Left lung (tissue), 4 donors: ENCODE measurements at regions not wholly inside any gene's neighbourhood (a gene's known extent, or its start where the extent isn't known, plus 50 kb on each side); places are given as distances from the start of the nearest gene placed in this dataset.

Experiments
- ATAC-seq: fragments of 200-7000 bp; cut with Tn5 transposase; one replicate; pipeline ENCODE4 v1.9.1; 2020; ENCODE audit warnings: moderate library complexity
- DNase-seq, 4 donors: peaks; one replicate each; pipeline ENCODE4 v3.0.0-alpha.2; 2013 to 2020
- H3K27ac ChIP-seq, 2 donors: fragments of 200-600 bp; sonication (generic) in 1 of 2; one replicate each; pipeline versions ENCODE4 v1.5.0 to v1.8.0; 2020 to 2021
- H3K27me3 ChIP-seq, 2 donors: fragments of 200-600 bp; sonication (generic) in 1 of 2; one replicate each; pipeline versions ENCODE4 v1.5.0 to v1.8.0; 2020 to 2021
- H3K36me3 ChIP-seq, 2 donors: fragments of 200-600 bp; sonication (generic) in 1 of 2; one replicate each; pipeline versions ENCODE4 v1.5.0 to v1.8.0; 2020 to 2021
- H3K4me1 ChIP-seq, 2 donors: fragments of 200-600 bp; one replicate each; pipeline ENCODE4 v1.8.0; 2021
- H3K4me3 ChIP-seq, 2 donors: fragments of 200-600 bp; sonication (generic) in 1 of 2; one replicate each; pipeline versions ENCODE4 v1.5.0 to v1.8.0; 2020 to 2021; ENCODE audit warnings: mild to moderate bottlenecking in 1 of 2
- H3K9me3 ChIP-seq, 2 donors: fragments of 200-600 bp; sonication (generic) in 1 of 2; one replicate each; pipeline versions ENCODE4 v1.5.0 to v1.8.0; 2020 to 2021
- intact Hi-C, 2 donors: fragments of 100-400 bp; cut with DNase I; formaldehyde crosslinking; loops; one replicate each; pipeline versions ENCODE4 v1.11.2 to v1.14.2; 2022
- TF ChIP-seq, protein P1 (sequence below), 2 donors: fragments of 200-600 bp; sonication (generic) in 1 of 2; IDR thresholded peaks; one replicate each; pipeline versions ENCODE4 v1.5.0 to v1.8.0; 2021; ENCODE audit warnings: antibody characterized with exemption in 2 of 2
- donor health status: DM: no; HTN: yes; CAD: no.
- donor health status: DM: no; HTN: no; CAD: no.

DNA sequence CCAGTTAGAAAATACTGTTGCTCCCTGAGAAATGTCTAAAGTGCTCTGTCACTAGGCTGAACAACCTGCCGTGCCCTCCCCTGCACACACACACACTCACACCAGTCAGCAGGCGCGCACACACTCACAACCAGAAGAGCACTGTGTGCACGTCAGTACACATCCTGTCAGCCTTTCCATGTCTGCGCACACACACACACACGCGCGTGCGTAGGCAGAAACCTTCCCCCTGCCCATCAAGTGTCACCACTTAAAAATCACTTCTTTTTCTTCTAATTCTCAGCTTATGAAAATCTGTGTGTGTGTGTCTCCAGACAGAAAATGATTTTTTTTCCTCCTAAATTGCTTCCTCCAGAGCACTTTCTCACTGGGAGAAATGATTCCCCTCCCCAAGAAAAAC, 100.3 kb downstream of the EDN3 start:
- intact Hi-C loops, result no loop called here
- TF ChIP-seq, protein P1, sequence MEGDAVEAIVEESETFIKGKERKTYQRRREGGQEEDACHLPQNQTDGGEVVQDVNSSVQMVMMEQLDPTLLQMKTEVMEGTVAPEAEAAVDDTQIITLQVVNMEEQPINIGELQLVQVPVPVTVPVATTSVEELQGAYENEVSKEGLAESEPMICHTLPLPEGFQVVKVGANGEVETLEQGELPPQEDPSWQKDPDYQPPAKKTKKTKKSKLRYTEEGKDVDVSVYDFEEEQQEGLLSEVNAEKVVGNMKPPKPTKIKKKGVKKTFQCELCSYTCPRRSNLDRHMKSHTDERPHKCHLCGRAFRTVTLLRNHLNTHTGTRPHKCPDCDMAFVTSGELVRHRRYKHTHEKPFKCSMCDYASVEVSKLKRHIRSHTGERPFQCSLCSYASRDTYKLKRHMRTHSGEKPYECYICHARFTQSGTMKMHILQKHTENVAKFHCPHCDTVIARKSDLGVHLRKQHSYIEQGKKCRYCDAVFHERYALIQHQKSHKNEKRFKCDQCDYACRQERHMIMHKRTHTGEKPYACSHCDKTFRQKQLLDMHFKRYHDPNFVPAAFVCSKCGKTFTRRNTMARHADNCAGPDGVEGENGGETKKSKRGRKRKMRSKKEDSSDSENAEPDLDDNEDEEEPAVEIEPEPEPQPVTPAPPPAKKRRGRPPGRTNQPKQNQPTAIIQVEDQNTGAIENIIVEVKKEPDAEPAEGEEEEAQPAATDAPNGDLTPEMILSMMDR (IDR thresholded peaks at IDR 0.05), result no peak
- DNase-seq (no peak), ATAC-seq (no peak)
- no peak overlapping the region for H3K27ac ChIP-seq
- H3K27me3 ChIP-seq, result peaks cover 29 to 79% of the 10 kb centered on the region in 2 donors
- H3K36me3 ChIP-seq, result no peaks in the 10 kb centered on the region
- no peak overlapping the region for H3K4me3 ChIP-seq
- peaks cover 0 to 13% of the 10 kb centered on the region in 2 donors for H3K4me1 ChIP-seq
- H3K9me3 ChIP-seq, result no peaks in the 10 kb centered on the region

GRCh38 chr20:59402681-59403080, 102.3 kb downstream of the EDN3 start:
- peak; percentile 35 for ATAC-seq
- Histone ChIP-seq H3K27ac (no peak overlapping the region), H3K4me1 (peaks cover 0 to 13% of the 10 kb centered on the region in 2 donors), H3K9me3 (no peaks in the 10 kb centered on the region), H3K27me3 (peaks cover 29 to 88% of the 10 kb centered on the region in 2 donors), H3K4me3 (no peak overlapping the region), H3K36me3 (no peaks in the 10 kb centered on the region)
- TF ChIP-seq, protein P1 (IDR thresholded peaks at IDR 0.05), result no peak
- no peak for DNase-seq
- intact Hi-C loops, result no loop called here

- Histone ChIP-seq H3K4me3 (no peak overlapping the region), H3K4me1 (peaks cover 0 to 13% of the 10 kb centered on the region in 2 donors), H3K27me3 (peaks cover 29 to 89% of the 10 kb centered on the region in 2 donors), H3K27ac (no peak overlapping the region), H3K9me3 (no peaks in the 10 kb centered on the region), H3K36me3 (no peaks in the 10 kb centered on the region)
- ATAC-seq, result peak; percentile 91
- intact Hi-C loops, result no loop called here
- TF ChIP-seq, protein P1 (IDR thresholded peaks at IDR 0.05), result peak; percentile 75 to 97
- peak in 2 of 4 donors; percentile 37 to 74 for DNase-seq
Observed at GRCh38 chr20:59403261-59403961, 103.0 kb downstream of the EDN3 start.

DNA sequence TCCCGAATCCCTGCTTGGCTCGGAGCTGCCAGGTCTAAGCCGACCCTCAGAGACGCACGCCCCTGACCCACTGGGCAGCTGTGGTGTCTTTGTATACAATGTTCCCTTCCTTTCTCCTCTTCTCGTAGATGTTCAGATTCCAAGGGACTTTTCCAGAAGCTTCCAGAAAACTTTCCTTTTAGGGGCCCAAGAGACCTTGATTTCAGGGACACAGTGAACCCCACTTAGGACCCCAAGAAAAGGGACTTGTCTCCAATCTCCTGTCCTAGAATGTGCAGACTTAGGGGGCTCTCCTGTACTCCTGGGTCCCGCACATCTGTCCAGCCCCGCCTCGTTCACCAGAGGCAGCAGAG, 103.5 kb downstream of the EDN3 start:
- H3K4me3 ChIP-seq, result no peak overlapping the region
- no peaks in the 10 kb centered on the region for H3K36me3 ChIP-seq
- ATAC-seq (no peak), DNase-seq (no peak)
- H3K9me3 ChIP-seq, result no peaks in the 10 kb centered on the region
- no peak overlapping the region for H3K27ac ChIP-seq
- peaks cover 29 to 90% of the 10 kb centered on the region in 2 donors for H3K27me3 ChIP-seq
- TF ChIP-seq, protein P1 (IDR thresholded peaks at IDR 0.05), result no peak
- intact Hi-C loops, result no loop called here
- H3K4me1 ChIP-seq, result peaks cover 0 to 13% of the 10 kb centered on the region in 2 donors

DNA sequence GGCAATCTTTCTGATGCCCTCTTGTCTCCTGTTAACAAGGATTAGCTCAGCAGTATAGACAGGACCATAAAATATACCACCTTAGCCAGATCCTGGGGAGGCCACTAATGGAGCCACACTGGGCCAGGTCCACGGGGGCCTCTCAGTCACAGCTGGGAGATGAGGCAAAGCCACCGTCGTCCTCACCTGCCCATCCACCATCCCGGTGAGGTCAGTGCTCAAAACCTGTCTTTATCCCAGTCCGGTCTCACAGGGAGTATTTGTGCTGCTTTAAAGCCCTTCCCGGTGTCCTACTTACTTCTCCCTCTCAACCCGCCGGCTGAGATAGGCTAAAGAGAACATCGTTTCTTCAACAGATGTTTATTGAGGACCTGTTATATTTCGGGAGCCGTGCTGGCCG, 104.3 kb downstream of the EDN3 start:
- Histone ChIP-seq H3K4me1 (peaks cover 0 to 13% of the 10 kb centered on the region in 2 donors), H3K27me3 (peaks cover 29 to 84% of the 10 kb centered on the region in 2 donors), H3K4me3 (no peak overlapping the region), H3K27ac (no peak overlapping the region), H3K9me3 (no peaks in the 10 kb centered on the region), H3K36me3 (no peaks in the 10 kb centered on the region)
- DNase-seq, result no peak
- no peak for ATAC-seq
- TF ChIP-seq, protein P1 (IDR thresholded peaks at IDR 0.05), result no peak
- intact Hi-C loops, result no loop called here
